Lower lobe of right lung (tissue), 2 donors: ENCODE measurements at regions not wholly inside any gene's neighbourhood (a gene's known extent, or its start where the extent isn't known, plus 50 kb on each side); places are given as distances from the start of the nearest gene placed in this dataset.

ENCODE experiments used
- ATAC-seq, 2 donors: fragments of 200-7000 bp; cut with Tn5 transposase; one replicate each; pipeline ENCODE4 v1.9.1; 2020 to 2022; ENCODE audit warnings: mild to moderate bottlenecking in 2 of 2, moderate library complexity in 2 of 2
- DNase-seq: peaks from one replicate; pipeline ENCODE4 v3.0.0-alpha.2; 2020
- H3K27ac ChIP-seq: fragments of 200-600 bp; one replicate; pipeline ENCODE4 v1.8.0; 2022
- H3K27me3 ChIP-seq: fragments of 200-600 bp; one replicate; pipeline ENCODE4 v1.8.0; 2022; ENCODE audit warnings: low read depth
- H3K36me3 ChIP-seq: fragments of 200-600 bp; one replicate; pipeline ENCODE4 v1.8.0; 2022; ENCODE audit warnings: mild to moderate bottlenecking
- H3K4me1 ChIP-seq: fragments of 200-600 bp; one replicate; pipeline ENCODE4 v1.8.0; 2022
- H3K4me3 ChIP-seq: fragments of 200-600 bp; one replicate; pipeline ENCODE4 v1.8.0; 2022; ENCODE audit warnings: mild to moderate bottlenecking
- H3K9me3 ChIP-seq: fragments of 200-600 bp; one replicate; pipeline ENCODE4 v1.8.0; 2022
- intact Hi-C: fragments of 100-400 bp; cut with DNase I; formaldehyde crosslinking; loops from one replicate; pipeline ENCODE4 v1.11.0; 2022
- TF ChIP-seq, protein P1 (sequence below): fragments of 200-600 bp; IDR thresholded peaks from one replicate; pipeline ENCODE4 v1.8.0; 2022; ENCODE audit warnings: antibody characterized with exemption, mild to moderate bottlenecking
- donor health status: DM: no; HTN: yes; CAD: no; lungs with severe emphysema.

DNA sequence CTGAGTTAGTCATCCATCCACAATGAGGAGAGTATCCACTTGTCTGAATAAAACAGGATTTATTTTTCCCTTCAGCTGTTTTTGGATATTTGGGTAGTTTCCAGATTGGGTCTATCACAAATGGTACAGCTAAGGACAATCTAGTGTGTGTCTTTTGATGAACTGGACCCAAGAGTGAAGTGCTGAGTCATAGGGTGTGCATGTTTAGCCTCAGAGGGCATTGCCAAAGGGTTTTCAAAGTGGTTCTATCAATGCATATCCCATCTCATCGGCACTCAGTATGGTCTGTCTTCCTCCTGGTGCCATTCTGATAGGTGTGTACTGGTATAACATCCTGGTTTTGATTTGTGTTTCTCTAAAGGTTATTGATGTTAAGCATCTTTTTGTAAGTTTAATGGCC is 62.3 kb downstream of the GSX1 start:
- intact Hi-C loops, result no loop called here
- ATAC-seq, result no peak
- H3K27me3 ChIP-seq, result peaks cover 32% of the 10 kb centered on the region

DNA sequence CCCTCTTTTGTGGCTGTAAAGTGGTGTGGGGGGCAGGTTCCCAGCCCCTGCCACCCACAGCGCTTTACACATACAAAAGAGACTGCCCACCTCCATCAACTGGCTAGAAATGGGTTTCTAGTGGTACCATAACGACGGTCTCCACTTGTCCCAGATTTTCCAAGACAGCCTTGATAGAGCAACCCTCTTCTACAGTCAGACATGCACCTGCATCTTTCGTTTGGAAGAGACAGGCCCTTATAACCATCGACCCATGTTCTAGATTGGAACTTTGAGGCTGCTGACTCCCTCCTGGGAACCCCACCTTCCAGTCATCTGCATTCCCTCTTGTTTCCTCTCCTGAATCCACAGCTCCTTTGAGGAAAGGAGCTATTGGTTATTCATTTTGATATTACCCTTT is 63.1 kb downstream of the GSX1 start:
- TF ChIP-seq, protein P1, sequence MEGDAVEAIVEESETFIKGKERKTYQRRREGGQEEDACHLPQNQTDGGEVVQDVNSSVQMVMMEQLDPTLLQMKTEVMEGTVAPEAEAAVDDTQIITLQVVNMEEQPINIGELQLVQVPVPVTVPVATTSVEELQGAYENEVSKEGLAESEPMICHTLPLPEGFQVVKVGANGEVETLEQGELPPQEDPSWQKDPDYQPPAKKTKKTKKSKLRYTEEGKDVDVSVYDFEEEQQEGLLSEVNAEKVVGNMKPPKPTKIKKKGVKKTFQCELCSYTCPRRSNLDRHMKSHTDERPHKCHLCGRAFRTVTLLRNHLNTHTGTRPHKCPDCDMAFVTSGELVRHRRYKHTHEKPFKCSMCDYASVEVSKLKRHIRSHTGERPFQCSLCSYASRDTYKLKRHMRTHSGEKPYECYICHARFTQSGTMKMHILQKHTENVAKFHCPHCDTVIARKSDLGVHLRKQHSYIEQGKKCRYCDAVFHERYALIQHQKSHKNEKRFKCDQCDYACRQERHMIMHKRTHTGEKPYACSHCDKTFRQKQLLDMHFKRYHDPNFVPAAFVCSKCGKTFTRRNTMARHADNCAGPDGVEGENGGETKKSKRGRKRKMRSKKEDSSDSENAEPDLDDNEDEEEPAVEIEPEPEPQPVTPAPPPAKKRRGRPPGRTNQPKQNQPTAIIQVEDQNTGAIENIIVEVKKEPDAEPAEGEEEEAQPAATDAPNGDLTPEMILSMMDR, result no peak
- ATAC-seq (no peak), DNase-seq (no peak)
- Histone ChIP-seq H3K9me3 (no peaks in the 10 kb centered on the region), H3K4me1 (no peaks in the 10 kb centered on the region), H3K36me3 (no peaks in the 10 kb centered on the region), H3K27me3 (peaks cover 37% of the 10 kb centered on the region), H3K4me3 (no peak overlapping the region), H3K27ac (no peak overlapping the region)
- intact Hi-C loops, result no loop called here

More for the DNA sequence above, 62.3 kb downstream of the GSX1 start:
- Histone ChIP-seq H3K9me3 (no peaks in the 10 kb centered on the region), H3K27ac (no peak overlapping the region), H3K4me1 (no peaks in the 10 kb centered on the region), H3K4me3 (no peak overlapping the region), H3K36me3 (no peaks in the 10 kb centered on the region)
- DNase-seq, result no peak
- TF ChIP-seq, protein P1, result no peak

DNA sequence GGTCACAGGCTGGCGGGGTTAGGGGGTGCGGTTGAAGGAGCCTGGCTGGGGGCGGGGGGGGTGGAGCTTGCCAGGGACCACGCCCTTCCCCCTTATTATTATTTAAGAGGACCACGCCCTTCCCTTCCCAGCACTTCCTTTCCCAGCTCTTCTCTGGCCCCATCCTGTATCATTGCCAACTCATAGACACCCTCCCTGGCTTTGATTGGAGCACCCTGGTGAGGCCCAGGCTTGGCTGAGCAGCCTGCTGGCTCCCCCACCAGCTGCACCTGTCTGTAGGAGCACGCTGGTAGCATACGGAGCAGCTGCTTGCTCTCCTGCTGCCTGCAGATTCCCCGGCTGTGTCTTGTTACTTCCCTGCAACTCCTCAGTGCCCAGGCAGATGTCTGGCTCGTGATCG is 62.5 kb upstream of the PDX1 start:
- Histone ChIP-seq H3K27ac (no peak overlapping the region), H3K4me1 (no peaks in the 10 kb centered on the region), H3K4me3 (no peak overlapping the region), H3K27me3 (peaks cover 48% of the 10 kb centered on the region), H3K9me3 (no peaks in the 10 kb centered on the region), H3K36me3 (no peaks in the 10 kb centered on the region)
- no peak for DNase-seq
- TF ChIP-seq, protein P1, result no peak
- intact Hi-C loops, result no loop called here
- no peak for ATAC-seq

DNA sequence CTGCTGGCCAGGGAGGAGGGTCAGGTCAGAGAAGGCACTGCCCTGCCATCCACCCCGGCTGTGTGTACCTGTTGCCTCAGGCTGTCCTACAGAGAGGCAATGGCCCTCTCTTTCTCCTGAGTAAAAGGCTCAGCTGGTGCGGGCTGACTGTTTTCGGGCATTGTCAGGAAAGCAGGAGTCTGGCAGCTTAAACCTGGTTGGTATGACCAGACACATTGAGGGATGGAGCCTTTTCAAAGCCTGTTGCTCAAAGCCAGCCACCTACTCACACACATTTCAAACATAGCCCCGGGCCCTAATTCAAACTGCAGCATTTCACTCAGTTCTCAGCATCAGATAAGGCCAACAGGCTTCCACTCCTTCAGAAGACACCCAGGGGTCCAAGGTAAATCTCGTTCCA is 61.8 kb upstream of the PDX1 start:
- Histone ChIP-seq H3K36me3 (no peaks in the 10 kb centered on the region), H3K4me1 (no peaks in the 10 kb centered on the region), H3K4me3 (no peak overlapping the region), H3K27me3 (peaks cover 47% of the 10 kb centered on the region), H3K9me3 (no peaks in the 10 kb centered on the region), H3K27ac (no peak overlapping the region)
- intact Hi-C loops, result no loop called here
- DNase-seq (no peak), ATAC-seq (no peak)
- TF ChIP-seq, protein P1, result no peak

DNA sequence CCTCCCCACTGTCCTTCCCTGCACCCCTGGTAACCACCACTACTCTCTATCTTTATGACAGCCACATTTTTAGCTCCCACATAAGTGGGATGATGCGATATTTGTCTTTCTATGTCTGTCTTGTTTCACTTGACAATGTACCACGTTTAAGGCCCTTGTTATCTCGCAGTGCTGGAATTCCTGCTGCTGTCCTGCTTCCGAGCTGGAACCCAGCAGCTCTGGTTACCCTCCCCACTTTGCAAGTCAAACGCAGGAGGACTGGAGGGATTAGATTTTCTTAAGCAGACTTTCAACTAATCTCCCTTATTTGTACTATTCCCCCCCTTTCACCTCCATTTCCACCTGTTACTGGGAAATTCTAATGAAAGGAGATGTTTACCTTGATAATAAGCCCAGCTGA is 59.1 kb upstream of the PDX1 start:
- Histone ChIP-seq H3K36me3 (no peaks in the 10 kb centered on the region), H3K27ac (no peak overlapping the region), H3K27me3 (peaks cover 41% of the 10 kb centered on the region), H3K4me3 (no peak overlapping the region), H3K4me1 (no peaks in the 10 kb centered on the region), H3K9me3 (no peaks in the 10 kb centered on the region)
- ATAC-seq, result no peak
- no peak for DNase-seq
- intact Hi-C loops, result no loop called here
- TF ChIP-seq, protein P1, result no peak

DNA sequence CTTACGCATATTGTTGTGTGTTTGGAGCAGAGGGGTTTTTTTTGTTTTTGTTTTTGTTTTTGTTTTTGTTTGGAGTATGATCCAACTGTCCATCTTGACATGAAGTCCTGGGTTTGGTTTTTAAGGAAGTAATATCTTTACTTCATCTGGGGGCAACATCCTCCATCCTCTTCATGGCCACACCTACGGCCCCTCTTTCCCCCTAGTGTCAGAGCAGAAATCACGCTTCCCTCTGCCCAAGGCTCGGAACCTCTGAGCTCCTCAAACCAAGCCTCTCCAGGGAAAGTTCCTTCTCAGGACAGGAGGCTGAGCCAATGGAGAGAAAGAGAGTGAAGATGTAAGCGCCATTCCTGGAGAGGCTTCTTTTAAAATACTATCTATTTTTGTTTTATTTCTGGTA is 58.6 kb upstream of the PDX1 start:
- DNase-seq (no peak), ATAC-seq (no peak)
- Histone ChIP-seq H3K4me3 (no peak overlapping the region), H3K27me3 (peaks cover 37% of the 10 kb centered on the region), H3K9me3 (no peaks in the 10 kb centered on the region), H3K27ac (no peak overlapping the region), H3K36me3 (no peaks in the 10 kb centered on the region), H3K4me1 (no peaks in the 10 kb centered on the region)
- intact Hi-C loops, result no loop called here
- TF ChIP-seq, protein P1, result no peak
